Nephron (organoid): ENCODE measurements at regions not wholly inside any gene's neighbourhood (a gene's known extent, or its start where the extent isn't known, plus 50 kb on each side); places are given as distances from the start of the nearest gene placed in this dataset.

Source experiments
- H3K27ac Mint-ChIP-seq, 3 experiments: 2 replicates each; pipeline ENCODE4 v1.8.0; 2020; ENCODE audit warnings: mixed read lengths in 3 of 3, mild to moderate bottlenecking in 2 of 3, moderate library complexity in 1 of 3
- H3K27me3 Mint-ChIP-seq: 2 replicates; pipeline ENCODE4 v1.8.0; 2021; ENCODE audit warnings: low read depth, mild to moderate bottlenecking, moderate library complexity, mixed read lengths
- H3K36me3 Mint-ChIP-seq: 2 replicates; pipeline ENCODE4 v1.8.0; 2020; ENCODE audit warnings: low read depth, mixed read lengths
- H3K4me1 Mint-ChIP-seq: 2 replicates; pipeline ENCODE4 v1.8.0; 2020; ENCODE audit warnings: mixed read lengths
- H3K4me3 Mint-ChIP-seq, 3 experiments: 2 replicates each; pipeline ENCODE4 v1.8.0; 2020; ENCODE audit warnings: mild to moderate bottlenecking in 3 of 3, mixed read lengths in 3 of 3, moderate library complexity in 2 of 3
- H3K9me3 Mint-ChIP-seq: 2 replicates; pipeline ENCODE4 v1.8.0; 2020; ENCODE audit warnings: mixed read lengths
- TF ChIP-seq, protein P1 (sequence below), 3 experiments: fragments of 200-600 bp; sonication (generic); IDR thresholded peaks; one replicate each; pipeline ENCODE4 v1.5.0; 2021; ENCODE audit warnings: antibody characterized with exemption in 3 of 3; ENCODE audit not compliant: unreplicated experiment in 3 of 3

DNA sequence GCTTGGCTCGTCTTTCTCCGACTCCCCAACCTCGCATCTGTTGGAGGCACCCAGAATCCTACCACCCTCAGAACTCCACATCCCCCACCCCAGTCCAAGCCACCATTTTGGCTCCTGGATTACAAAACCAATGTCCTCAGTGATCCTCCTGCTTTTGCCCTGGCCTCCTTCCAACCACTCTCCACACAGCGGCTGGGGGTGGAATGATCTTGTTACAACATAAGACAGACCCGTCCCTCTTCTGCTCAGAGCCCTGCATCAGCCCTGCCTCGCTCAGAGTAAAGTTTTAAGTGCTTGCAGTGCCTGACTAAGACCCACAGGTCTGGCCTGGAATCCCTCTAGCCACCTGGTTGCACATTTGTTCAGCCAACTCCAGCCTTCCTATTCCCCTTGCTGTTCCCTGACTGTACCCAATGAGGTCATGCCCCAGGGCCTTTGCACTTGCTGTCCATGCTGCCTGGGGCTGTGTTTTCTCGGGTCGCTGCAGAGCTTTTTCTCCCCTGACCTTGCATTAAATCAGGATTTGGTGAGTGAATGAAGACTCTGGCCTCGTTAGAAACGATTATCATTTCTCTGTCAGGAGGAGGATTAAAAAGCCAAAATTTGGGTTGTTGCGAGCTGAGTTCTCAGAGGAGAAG is 67.3 kb downstream of the IGF2 start:
- Mint-ChIP-seq H3K27ac (no peak overlapping the region), H3K27me3 (peaks cover 7% of the 10 kb centered on the region), H3K36me3 (no peaks in the 10 kb centered on the region), H3K4me3 (no peak overlapping the region), H3K4me1 (no peaks in the 10 kb centered on the region), H3K9me3 (peaks cover 3% of the 10 kb centered on the region)
- TF ChIP-seq, protein P1, sequence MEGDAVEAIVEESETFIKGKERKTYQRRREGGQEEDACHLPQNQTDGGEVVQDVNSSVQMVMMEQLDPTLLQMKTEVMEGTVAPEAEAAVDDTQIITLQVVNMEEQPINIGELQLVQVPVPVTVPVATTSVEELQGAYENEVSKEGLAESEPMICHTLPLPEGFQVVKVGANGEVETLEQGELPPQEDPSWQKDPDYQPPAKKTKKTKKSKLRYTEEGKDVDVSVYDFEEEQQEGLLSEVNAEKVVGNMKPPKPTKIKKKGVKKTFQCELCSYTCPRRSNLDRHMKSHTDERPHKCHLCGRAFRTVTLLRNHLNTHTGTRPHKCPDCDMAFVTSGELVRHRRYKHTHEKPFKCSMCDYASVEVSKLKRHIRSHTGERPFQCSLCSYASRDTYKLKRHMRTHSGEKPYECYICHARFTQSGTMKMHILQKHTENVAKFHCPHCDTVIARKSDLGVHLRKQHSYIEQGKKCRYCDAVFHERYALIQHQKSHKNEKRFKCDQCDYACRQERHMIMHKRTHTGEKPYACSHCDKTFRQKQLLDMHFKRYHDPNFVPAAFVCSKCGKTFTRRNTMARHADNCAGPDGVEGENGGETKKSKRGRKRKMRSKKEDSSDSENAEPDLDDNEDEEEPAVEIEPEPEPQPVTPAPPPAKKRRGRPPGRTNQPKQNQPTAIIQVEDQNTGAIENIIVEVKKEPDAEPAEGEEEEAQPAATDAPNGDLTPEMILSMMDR (IDR thresholded peaks at IDR 0.05; ENCODE audit: unreplicated experiment in 3 of 3) = no peak
